NCI-H2227 (cell line): ENCODE measurements at regions not wholly inside any gene's neighbourhood (a gene's known extent, or its start where the extent isn't known, plus 50 kb on each side); places are given as distances from the start of the nearest gene placed in this dataset.

ENCODE experiments used
- DNase-seq: peaks from one replicate; lab custom pipeline; 2025; ENCODE audit not compliant: unreplicated experiment; lab: John Stamatoyannopoulos, UW

- no peak for DNase-seq
Observed at GRCh38 chr18:78853341-78853740, 126.3 kb upstream of the SALL3 start.

DNA sequence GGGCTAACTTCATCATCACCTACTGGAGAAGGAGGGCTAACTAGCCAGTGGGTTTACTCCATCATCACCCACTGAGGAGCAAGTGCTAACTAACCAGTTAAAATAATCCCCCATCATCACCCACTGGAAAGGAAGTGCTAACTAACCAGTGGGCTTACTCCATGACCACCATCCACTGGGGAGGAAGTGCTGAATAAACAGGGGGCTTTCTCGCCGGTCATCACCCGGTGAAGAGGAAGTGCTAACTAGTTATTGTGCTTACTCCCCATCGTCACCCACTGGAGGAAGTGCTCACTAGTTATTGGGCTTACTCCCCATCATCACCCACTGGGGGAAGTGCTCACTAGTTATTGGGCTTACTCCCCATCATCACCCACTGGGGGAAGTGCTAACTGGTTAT, 124.4 kb upstream of the SALL3 start:
- no peak for DNase-seq

DNA sequence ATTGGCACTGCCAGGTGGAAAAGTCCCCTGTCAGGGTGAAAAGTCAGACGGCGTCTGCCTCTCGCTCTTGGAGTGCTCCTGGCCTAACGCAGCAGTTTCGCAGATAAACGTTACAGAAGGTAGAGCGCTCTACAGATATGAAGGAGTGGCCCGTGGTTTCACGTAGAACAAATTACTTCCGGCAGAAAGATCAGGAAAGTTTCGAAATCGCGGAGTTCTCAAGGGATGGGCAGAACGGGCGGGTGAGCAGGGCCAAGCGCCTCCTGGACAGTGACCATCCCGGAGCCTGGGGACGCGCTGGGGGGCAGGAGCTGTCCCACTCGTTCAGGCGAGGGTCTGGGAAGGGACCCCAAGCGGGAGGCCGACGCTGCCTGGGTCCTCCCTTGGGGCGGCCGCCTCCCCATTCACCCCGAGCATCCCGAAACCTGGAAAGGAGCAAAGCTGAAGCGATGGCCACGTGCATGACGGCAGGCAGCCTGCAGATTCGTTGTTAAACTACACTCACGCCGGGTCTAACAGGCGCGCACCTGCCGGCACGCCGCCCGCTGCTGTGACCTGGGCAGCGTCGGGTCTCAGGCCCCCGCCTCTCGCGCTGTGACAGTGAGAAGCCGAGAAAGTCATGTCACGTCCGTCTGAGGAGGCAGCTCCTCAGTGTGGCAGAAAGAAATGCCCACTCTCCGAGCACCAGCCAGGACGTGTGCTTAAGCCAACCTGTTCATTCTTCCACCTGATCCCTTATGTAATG, 122.9 kb upstream of the SALL3 start:
- DNase-seq: no peak

DNA sequence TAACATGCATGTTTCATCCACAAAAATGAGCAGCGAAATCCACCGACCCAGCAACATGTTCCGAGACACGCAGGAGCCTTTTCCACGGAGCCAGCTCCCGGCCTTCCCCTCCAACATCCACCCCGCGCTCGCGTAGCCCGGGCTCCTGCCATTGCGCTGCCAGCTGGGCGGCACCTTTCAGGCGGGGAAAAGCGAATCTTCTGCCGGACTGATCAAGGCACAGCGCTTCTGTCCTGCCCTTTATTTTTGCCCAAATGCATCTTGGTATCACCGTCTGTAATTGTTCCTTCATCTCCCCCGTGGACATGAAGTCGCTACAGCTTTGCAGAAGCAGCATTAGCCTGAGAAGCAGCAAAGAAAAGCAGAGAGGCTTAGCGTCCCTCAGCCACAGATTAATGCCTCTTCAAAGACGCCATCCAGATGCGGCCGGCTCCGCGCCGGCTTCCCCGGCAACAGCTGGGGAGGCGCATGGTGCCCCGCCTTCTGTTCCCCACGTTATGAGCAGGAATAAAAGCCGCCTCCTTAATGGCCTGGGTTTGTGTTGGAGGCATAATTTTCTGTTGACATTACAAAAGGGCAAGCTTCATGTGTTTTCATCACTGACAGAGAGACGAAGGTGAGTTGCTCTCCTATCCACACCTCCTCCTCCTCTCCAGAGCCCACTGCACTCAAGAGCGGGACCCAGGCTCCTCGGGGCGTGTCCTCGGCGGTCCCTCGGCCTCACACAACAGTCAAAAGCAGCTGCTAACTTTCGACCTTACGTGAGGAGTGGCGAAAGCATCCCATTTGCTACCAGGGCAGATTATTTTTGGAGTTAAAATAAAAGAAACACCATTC, 122.1 kb upstream of the SALL3 start:
- DNase-seq: no peak

DNA sequence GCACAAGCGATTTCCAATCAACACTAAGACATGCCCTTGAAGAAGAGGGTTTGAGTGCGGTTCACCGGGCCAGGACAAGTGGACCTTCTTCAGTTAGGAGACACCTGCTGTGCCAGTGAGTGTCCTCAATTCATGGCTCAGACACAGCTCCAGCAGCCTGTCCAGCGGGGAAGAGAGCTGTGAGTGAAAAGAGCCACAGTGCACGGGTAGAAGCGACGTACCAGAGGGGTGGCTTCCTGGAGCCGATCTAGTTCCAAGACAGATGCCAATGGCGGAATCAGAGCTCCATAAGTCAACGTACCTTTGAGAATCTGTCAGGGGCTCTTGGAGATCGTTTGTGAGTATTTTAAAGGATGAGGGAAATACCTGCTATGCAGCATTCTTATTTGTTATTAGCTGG, 119.9 kb upstream of the SALL3 start:
- DNase-seq: no peak

DNA sequence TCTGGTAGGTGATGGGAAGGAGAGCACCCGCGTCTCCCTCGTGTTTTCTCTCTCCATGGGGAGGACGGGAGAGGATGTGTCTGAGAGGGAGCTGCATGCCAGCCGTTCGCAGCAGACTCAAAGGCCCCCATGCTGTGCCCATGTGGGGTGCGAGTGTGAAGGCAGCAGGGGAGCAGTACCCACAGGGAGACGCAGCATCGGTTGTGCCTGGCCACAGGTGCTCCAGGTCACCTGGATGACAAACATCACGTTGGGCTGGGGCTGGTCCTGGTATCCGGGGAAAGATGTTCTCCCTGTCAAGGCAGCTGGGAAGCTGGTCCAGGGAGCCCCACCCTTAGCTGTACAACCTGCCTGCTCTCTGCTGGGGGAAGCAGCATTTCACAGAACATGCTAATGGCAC, 119.5 kb upstream of the SALL3 start:
- no peak for DNase-seq

- no peak for DNase-seq
Observed at GRCh38 chr18:78861116-78861515, 118.5 kb upstream of the SALL3 start.

GRCh38 chr18:78861706-78862105, 117.9 kb upstream of the SALL3 start:
- no peak for DNase-seq

GRCh38 chr18:78862395-78862794, 117.2 kb upstream of the SALL3 start:
- no peak for DNase-seq

DNA sequence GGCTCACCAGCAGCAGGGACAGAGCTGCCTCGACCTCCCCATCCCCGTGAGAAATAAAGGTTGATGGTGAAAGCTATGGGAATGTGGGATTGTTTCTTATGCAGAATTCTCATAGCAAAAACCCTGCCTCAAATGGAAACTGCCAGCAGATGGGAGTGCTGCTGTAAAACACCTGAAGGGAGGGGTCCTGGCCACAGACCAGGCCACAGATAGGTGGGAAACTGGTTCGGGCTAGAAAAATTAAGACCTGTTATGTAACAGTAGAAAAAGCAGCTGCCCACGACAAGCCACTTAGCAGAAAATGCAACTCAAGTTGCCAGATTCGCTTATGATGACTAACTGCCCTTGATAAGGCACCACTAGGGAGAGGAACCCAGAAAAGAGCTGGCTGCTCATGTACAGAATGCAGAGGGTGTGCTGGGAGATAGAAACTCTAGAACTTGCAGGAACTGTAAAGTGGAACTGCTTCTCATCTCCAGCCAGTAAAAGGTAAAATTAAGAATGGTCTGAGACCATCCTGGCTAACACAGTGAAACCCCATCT, 114.5 kb upstream of the SALL3 start:
- DNase-seq: no peak

- no peak for DNase-seq
Observed at GRCh38 chr18:78865771-78866310, 113.8 kb upstream of the SALL3 start.

DNA sequence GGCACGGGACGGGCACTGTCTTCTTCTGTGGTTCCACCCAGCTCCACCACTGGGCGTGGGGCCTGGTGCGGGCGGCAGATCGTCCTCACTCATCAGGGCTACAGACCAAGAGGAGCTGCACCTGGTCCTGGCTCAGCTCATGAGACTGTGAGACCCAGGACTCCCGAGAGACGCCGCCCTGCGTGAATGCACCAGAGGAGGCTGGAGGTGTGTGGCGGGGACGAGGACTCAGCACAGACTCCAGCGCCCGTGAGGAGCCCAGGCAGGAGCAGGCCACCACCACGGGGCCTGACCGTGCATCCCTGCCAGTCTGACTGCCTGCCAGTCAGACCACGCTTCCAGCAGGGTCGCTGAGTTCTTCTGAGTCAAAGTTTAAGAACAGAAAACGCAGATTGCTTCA, 112.5 kb upstream of the SALL3 start:
- DNase-seq: no peak

DNA sequence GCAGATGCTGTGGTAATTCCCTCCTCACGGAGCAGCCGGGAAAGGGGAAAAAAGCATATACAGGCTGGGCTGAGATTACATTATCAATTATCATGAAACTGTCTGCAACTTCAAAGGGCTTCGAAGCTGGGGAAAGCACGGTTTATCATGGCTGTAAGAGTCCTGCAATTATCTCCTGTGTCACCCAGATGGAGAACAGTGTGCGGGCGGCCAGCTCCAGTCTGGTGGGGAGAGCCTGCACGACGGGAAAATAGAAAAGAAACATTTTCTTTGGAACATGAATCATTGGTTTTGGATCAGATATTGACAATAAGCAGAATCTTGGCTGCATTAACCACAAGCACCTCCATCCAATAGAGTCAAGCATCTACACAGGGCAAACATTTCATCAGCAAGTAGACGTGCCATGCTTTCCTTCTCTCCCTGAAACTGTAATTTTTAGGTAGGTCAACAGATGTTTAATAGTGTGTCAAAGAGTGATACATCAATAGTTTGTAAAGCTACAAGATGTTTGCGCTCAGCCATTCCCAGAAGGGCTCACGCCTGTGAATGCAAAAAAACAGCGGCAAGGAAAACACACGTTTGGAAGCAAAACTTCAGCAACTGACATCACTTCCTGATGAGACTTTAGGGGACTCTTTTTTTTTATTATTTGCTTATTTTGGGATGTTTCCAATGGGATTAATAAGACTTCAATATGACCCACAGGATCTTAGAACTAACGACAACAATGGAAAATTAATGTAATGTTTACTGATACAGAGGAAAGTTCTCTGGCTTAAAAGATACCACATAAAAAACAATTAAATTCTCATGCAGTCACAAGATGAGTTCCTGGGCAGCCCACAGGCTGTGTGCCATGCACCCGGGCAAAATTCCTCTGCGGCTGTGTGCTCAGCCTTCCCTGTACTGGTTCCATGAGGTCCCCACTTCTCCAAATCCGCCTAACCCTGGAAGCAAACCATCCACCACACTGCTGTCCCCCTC, 111.0 kb upstream of the SALL3 start:
- no peak for DNase-seq

DNA sequence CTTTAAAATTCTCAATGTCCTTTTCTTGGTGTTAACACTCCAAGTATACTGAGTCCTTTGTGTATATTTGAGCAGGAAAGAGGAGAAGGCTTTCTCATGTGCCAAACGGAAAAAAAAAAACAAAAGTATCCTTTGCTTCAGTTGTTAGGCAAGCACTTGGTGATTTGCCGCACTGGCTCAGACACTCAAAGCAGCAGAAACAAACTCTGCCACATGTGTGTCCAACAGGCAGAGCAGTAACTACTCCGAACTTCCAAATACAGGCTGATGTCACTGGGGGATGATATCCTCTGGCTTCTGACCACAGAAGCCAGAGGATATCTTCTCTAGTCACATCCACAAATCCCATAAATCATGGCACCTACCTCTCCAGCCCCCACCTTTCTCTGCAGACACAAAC, 108.0 kb upstream of the SALL3 start:
- no peak for DNase-seq

DNA sequence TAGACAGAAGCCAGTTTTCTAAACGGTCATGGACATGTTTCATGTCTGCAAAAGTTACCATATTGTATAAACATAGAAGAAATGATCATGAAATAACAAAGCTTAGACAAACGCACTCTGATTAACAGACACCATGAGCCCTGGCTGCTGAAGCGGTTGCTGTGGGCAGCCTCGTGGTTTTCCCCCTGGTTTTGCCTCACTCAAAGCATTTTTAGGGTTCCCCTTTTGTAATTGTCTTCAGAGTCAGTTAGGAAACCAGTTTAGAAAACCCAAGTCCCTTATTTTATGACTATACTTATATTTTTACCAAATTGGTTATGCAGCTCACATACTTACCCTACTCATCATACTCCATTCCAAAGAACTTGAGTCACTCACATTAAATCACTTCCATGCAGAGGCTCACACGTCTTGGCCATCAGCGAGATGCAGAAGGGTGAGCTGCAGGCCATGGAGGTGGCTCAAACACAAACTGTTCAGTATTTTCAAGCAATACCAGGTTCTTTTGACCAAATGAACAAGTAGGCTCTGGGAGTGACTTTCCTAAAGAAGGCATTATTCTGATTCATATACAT, 105.6 kb upstream of the SALL3 start:
- no peak for DNase-seq

GRCh38 chr18:78875016-78875777, 104.4 kb upstream of the SALL3 start:
- DNase-seq: no peak

DNA sequence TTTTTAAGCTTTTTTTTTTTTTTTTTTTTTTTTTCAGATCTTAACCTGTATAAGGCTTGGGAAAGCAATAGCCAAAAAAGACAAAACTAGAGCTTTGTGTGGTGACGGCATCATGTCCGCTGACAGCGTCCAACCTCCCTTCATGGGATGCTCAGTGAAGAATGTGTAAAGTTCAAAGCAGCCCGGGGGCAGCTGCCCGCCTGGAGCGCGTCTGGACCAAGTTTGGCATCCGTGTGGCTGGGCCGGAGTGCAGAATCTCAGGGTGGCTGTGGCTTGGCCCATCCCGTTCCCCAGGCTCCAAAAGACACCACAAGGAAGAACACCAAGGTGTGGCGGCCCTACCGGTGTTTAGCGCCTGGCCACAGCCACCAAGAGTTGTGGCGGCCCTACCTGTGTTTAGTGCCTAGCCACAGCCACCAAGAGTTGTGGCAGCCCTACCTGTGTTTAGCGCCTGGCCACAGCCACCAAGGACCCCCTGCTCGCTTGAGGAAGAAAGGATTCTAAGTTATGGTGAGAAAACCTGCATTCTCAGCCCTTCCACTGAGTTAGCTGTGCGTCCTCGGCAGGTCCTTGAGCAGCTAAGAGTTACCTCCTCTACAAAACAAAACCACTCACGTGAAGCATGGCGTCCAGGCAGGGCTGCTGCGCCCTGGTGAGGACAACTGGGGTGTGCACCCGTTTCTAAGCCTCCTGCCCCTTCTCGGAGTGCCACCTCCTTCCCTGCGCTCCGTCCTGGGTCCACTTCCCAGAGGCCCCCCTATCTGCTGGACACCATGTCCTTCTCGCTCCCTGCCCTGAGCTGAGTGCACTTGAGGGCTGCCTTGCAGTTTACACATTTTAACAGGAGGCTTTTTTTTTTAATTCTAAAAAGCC, 103.6 kb upstream of the SALL3 start:
- no peak for DNase-seq

DNA sequence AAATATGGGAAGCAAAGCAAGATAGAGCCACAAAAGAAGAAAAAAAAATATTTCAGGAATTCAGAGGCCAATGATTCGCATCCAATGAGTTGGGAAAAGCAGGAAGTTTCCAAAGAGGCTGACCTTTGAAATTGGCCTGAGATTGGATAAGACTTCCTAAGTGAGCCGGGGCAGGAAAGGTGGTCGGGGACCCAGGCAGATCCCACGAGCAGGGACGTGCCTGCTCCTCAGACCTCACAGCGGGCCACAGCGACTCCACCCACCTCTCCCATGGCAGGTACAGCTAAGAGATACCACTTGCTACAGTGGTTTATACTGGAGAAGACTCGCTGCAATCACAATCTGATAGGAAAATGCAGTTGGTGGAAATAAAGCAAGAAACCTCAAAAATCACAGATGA, 102.8 kb upstream of the SALL3 start:
- DNase-seq: no peak

DNA sequence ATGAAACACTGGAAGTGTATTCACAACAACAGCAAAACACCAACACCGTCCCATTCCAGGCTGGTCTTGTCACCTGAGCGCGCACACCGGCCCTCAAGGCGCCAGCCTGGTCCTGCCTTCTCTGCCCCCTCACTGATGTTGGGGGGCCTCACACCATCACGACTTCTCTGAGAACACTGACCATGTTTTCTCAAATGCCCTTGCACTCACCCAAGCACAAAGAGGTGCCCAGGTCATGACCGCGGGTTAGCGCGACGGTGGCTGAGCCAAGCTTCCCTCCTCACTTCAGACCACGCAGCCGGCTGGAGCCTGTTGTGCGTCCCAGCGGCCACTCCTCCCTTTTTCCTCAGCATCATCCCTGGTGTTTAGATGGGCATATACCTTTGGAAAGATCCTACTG, 101.3 kb upstream of the SALL3 start:
- no peak for DNase-seq
